GM21737 (cell line): ENCODE measurements at regions not wholly inside any gene's neighbourhood (a gene's known extent, or its start where the extent isn't known, plus 50 kb on each side); places are given as distances from the start of the nearest gene placed in this dataset.

ENCODE experiments used
- ATAC-seq: cut with Tn5 transposase; IDR thresholded peaks from one replicate; pipeline ENCODE4 v1.9.1; 2021; ENCODE audit warnings: mild to moderate bottlenecking, moderate library complexity; ENCODE audit not compliant: unreplicated experiment

DNA sequence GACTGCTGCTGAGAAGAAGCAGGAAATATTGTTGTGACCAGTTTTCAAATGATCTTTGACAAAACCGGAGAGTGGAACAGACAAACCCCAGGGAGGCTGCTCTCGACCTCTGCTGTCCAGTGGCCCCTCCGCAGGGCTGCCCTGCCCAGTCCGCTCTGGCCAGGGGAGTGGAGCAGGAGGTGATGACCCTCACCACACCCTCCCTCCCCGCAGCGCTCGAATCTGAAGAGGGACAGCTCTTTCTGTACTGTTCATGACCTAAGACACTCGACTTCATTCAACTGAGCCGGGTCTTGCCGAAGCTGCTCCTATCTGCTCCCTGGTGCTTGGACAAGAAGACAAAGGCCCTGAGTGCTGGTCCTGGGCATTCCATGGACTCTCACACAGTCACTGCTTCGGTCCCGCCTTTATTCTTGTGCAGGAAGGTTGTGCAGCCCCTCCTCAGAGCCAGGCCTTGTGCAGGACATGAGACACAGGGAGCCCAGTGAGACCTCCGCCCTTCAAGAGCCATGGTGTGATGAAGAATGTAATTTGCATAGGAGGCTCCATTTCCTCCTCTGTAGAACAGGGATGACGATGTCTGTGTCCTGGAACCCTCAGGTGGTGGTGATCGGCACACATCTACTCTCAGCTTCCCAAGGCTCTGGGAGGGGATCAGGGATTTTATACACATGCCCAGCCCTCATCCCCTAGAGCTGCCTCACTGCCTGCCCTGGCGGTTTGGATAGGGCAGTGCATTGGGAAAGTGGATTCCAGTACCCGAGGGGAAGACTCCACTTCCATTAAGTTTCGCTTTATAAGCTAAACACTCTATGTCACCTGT, 97.1 kb upstream of the PRR20G start:
- ATAC-seq = no peak

DNA sequence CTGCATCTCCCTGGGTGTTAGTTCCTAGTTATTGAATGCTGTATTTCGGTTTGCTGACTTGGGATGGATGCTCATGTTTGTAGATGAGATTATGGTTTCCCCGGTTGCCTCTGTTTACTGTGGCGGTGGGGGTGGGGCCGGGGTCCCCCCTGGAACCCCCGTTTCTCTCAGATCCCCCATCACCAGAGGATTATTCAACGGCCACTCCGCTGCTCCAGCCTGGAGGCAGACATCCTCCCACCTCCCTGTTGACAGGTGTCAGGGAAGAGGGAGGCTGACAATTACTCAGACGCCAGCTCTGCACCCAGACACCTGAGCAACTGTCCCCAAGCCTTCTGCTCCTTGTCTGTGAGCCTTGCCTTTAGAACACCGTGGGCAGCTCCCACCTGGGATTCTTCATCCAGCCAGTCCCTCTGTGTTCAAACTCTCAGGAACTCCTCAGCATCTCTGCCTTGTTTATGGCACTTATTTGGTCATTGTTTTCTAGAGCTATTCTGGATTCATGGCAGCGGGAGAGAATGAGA, 95.9 kb upstream of the PRR20G start:
- no peak for ATAC-seq

DNA sequence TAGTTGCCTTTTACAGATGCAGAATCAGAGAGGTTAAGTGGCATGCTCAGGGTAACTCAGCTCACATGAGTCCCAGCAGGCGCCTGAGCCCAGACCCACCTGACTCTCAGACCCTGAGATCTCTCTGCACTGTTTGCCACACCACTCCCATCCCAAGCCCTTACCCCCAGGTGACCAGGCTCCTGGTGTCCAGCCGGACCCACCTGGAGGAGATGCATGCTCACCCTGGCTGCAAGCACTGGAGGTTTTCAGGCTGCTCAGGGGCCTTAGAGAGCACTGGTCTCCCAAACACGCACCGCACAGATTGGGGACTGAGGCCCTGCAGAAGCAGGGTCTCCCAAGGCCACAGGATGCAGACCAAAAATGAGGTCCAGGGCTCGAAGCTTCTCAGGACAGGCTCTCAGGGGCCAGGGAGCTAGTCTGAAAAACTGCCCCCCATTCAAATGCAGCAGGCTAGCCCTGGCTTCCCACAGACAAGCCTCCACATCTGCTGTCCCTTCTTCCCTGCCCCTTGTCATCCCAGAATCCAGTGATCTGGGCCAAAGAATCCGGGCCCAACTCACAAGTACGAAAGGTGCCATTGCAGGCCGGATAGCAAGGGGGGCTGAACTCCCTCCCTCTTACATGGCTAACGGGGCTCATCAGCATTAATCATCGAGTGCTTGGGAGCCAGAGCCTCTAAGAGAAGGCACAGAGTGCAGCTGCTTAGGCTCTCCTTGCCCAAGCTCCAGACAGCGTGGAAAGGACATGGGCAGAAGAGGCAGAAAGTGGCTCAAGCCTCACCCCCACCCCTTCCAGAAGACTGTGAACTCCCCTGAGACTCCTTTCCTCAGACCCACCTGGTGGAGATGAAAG, 90.2 kb upstream of the PRR20G start:
- ATAC-seq = no peak

DNA sequence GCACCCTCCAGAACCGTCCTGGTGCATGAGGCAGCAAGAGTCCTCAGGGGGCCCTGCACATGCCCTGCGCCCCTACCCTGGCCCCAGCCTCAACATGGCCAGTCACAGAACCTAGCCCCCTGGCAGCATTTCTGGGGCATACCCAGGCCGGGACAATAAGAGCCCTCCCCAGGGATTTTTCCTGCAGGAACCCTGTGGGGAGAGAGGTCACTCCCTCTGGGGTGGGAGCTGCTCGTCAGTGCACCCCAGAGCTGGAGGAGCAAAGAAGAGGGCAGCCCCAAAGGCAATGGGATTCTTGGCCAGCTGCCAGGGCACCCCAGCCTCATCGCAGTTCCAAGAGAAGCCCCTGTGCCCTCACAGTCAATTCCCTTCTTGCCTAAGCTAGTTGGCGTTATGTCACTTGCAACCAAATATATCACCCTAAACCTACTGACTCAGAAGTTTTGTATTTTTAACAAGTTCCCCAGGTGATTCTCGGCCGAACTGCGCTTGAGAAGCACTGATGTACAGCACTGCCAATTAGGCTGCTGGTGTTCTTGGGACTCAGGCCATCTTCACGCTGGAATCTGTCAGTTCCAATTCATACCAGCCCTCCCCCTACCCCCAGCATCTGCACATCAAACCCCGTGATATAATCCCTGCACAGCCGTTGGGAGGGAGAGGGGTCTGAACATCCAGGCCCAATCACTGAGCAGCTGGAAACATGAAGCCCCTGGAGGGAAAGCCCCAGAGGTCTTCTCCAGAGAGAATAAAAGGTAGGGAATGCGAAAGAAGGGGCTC, 87.5 kb upstream of the PRR20G start:
- no peak for ATAC-seq

DNA sequence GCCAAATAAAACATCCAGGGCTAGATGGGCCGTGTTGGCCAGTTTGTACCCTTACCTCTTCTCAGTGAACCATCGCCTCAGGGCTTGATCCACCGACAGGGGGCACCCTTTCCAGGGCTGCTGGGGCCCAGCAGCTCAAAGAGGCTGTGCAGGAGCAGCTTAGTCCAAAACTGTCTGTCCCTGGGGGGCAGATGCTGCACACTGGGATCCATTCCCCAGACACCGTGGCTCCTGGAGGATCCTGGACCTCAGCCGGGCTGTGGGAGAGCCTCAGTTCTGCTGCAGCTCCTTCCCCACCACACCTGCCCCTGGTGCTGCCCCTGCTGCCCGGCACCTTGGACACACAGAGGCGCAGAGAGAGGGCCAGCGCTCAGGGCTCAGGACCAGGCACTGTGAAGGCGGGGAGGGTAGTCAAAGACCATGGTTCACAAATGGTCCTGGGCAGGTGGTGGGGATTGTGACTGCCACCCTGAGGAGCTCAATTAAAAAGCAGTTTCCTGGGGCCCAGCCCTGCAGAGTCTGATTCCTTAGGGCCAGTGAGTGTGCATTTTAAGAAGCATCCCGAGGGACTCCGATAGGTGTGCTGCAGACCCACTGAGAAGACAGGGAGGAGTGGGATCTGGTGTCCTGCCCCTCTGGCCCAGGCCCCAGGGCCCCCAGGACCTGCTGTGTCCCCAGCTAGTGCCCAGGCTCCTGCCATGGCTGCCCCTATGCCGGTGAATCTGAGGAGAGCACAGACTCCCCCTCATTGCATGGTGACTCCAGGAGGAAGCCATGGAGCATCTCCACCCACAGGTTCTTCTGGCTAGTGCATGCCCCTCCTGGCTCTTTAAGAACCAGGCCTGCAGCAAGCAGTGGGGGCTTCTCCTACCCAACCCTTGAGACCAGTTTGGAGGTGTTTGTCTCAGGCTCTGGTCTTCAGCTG, 86.5 kb upstream of the PRR20G start:
- no peak for ATAC-seq

DNA sequence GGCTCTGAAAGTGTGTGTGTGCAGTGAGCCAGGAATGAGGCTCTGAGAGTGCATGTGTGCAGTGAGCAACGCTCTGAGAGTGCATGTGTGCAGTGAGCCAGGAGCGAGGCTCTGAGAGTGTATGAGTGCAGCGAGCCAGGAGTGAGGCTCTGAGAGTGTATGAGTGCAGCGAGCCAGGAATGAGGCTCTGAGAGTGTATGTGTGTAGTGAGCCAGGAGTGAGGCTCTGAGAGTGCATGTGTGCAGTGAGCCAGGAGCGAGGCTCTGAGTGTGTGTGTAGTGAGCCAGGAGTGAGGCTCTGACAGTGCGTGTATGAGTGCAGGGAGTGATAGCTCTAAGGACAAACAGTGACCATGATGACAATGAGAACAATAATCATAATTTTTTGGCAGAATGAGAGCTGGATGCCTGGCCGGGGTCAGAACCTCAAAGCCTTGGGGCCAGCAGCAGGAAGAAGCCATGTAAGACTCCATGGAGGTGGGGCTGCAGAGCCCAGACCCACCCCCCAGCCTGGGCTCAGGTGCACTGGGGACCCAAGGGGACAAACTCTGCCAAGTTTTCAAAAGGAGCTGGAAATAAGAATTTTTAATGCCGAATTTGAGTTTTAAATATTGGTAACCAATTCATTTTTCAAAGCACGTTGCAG, 85.7 kb upstream of the PRR20G start:
- no peak for ATAC-seq

DNA sequence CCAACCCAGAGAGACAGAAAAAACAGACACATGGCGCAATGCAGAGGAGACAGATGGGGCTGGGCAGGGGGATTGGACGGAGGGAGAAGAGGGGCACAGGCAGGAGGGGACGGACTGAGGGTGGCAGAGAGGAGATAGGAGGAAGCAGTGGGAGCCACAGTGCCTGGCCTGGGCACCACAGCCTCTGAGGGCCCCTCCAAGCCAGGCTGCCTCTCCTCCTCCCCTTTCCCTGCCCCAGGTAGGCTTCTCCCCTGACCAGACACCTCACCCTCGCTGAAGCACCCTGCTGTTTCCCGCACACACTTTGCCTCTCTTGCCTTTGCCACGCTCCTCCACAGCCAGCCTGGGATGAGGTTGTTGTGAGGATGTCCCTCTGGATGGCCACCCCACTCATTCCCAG, 84.0 kb upstream of the PRR20G start:
- ATAC-seq = no peak

DNA sequence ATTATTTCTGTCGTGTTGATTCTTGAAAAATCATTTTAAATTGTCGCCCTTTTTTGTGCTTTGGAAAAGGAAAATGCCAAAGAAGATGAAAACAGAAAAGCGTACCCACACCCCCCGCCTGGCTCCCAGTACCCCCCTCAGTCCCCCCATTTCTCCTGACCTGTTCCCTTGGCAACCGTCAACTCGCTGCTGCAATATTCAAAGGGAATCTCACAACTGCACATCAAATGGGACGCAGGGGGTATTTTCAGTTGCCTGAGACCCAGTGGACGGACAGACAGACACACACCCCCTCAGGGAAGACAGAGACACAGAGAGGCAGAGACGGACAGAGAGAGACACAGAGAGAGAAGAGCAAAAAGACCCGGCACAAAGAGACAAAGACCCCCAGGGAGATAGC, 83.5 kb upstream of the PRR20G start:
- ATAC-seq = no peak

DNA sequence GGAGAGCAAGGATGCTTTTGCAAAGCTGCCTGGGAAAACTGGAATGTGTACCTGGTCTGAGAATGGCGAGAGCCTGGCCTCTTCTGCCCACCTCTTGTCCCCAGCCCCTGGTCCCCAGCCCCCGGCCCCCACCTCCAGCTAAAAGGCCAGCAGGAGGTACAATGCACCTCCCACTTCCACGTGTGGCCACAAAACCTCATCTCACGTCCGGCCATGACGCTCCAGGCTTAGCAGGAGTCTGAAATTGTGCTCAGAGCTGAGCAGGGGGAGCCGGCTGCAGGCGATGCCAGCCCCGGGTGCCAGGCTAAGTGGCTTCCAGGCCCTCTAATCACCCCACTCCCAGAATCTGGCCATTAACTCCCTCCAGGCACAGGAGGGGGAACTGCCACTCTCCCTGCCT, 83.1 kb upstream of the PRR20G start:
- ATAC-seq = no peak

DNA sequence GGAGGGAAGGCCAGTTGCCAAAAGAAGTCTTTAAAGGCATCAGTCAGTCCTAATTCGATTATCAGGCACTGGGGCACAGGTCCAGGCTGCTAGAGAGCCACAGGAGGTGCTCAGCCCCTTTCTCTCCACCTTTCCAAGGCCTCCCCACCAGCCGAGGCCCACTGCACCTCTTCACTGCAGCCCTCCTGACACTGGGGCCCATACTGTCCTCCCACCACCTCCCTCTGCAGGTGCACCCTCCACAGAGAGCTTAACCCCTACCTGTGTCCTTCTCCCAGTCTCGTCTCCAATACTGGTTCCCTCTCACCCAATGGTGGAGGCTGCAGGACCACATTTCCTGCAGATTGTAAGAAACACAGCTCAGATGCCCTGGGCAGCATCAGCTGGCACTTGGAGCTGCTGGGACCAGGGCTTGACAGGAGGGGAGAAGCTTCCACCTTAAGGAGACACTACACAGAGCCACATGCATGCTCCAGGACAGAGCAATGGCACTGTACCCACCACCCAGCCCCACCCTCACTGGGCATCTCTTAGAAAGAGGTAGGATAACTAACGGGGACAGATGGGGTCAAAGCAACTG, 81.6 kb upstream of the PRR20G start:
- ATAC-seq = no peak

DNA sequence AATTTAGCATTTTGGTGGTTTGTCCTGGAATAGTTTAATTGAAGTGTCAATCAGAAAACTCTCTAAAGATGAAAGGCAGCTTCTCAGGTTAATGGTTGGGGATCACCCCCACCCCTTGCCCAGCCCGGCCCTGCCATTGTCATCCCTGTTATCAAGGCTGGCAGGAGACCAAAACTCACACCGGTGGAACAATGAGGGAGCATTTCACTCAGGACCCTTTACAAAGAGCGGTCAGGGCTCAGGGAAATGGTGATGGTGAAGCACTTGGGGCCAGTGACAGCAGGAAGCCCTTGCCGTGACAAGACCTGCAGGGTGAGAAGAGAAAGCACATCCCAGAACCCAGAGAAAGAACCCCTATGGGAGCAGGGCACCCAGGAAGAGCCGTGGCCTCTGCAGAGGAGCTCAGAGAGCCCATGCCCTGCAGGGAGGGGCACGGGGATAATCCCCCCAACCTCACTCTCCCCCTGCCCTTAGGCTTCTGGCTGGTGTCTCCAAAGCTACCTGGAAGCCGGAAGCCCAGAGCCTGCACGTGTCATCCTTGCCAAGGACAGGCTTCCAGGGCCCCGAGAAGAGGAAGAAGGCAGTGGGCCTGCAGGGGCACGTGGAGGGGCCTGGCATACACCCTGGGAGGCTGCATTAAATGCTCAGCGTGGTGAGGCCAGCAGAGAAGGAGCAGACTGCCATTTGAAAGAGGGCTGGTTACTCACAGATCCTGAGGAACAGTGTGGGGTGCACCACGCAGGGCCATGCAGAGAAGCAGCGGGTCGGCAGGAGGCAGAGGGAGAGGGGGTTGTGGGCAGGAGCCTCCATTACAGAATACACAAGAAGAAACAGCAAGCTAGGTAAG, 80.6 kb upstream of the PRR20G start:
- ATAC-seq = no peak

DNA sequence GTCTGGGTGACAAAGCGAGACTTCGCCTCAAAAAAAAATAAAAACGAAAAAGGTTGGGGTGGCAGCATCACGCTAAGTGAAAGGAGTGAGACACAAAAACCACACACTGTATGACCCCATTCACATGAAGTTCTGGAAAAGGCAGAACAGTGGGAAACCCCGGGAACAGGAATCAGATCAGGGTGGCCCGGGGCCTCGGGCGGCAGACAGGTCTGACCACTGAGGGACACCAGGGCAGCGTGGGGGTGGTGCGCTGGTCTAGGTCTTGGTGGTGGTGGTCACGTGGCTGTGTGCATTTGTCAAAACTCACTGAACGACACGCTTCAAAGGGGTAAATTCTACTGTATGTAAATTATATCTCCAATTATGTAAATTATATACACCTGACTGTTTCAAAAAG, 79.7 kb upstream of the PRR20G start:
- no peak for ATAC-seq

DNA sequence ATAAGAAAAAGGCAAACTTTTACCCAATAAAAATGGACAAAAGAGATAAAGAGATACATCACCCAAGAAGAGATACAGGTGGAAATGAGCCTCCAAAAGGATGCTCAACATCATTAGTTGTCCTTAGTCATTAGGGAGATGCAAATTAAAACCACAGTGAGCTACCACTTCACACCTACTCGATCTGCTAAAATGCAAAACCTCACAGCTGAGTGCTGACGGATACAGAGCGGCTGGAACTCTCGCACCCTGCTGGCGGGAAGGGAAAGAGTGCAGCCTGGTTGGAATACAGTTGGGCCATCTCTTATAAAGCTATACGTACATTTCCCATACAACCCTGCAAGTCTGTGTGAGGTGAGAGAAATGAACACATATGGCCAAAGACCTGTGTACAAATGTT, 78.5 kb upstream of the PRR20G start:
- no peak for ATAC-seq

DNA sequence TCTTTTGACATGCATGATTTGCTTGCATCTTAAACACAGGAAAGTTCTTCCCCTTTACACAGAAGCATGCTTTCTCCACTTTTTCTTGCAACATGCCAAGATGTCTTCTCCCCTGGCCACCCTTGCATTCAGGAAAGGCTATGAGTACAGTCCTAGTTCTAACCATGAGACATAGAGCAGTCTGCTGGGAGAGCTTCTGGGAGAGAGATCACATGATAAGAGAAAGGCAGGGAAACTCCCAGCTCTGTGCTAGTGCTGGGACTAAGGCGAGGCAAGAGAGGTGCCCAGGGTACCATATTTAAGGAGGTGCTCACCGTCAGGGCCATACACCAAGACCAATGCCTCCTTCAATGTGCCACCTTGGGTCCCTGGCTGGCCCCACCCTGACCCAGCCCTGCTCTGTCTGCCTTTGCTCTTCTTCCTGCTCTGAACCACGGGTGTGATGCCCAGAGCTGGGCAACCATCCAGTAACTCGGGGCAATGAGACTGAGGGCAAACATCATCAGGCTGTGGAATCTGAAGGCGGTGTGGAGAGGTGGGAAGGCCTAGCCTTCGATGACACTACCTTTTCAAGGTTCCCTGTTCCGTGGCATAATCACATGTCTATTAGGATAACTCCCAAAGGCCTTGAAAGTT, 77.4 kb upstream of the PRR20G start:
- no peak for ATAC-seq

DNA sequence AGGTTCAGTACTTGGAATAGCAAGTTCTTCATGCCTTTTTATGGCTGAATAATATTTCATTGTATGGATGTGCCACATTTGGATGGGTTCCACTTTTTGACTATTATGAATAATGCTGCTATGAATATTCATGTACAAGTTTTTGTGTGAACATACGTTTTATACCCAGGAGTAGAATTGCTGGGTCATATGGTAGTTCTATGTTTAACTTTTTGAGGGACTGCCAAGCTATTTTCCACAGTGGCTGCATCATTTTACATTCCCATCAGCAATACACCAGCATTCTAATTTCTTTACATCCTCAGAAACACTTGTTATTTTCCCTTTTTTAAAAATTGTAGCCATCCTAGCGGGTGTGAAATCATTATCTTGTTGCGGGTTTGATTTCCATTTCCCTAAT, 76.0 kb upstream of the PRR20G start:
- no peak for ATAC-seq

DNA sequence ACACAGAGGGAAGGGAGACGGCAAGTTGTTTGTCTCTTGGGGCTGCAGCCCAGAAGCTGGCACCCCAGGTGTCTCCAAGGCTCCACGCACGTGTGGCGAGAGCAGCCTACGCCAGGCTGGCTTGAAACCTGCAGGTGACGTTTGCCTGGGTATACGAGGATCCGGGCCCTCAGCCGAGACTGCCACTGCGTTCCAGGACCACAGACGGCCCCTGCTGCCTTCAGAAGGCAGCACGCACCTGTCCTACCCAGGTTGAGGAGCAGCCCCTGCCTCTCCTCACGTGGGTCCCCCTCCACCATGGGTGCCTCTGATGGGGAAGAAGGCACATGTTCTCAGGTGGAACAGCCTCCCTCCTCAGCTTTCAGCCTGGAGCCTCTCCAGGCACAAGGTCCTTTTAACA, 75.3 kb upstream of the PRR20G start:
- ATAC-seq = no peak

DNA sequence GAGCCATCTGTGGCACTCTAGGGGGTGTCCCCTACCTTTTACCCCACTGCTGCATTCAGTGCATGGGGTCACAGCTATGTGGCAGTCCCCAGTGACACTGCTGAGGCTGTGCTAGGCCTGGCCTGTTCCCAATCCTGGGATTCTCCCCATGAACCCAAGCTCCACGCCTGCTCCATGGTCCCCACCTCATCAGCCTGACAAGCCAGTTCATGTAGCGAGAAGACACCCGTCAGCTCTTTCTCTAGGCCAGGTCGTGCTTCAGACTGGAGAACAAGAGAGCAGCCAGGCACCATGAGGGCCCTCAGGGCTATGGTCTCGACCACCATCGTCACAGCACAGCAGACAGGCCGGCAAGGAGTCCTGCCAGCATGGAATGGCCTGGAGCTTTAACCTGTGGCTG, 72.8 kb upstream of the PRR20G start:
- ATAC-seq = no peak

DNA sequence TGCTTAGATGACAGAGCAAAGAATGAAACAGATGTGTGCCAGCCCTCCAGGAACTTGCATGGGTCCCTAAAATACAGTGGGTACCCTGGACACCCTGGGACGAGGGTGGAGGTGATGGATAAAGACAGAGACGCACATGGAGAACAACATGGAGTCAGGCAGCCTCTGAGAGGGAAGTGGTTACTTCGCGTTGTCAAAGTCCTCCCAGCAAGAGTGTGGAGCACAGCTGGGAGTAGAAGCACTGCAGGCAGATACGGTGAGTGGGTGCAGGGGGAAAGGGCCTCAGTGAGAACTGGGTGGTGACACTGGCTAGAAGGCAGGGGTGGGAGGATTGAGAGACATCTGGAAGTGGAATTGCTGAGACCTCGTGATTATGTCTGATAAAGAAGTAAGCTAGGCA, 70.8 kb upstream of the PRR20G start:
- ATAC-seq = no peak
